ENCODE measurements at regions not wholly inside any gene's neighbourhood (a gene's known extent, or its start where the extent isn't known, plus 50 kb on each side); places are given as distances from the start of the nearest gene placed in this dataset.

- no peak for TF ChIP-seq FOXA1 (IDR thresholded peaks at IDR 0.05)
- TF ChIP-seq, protein P1, sequence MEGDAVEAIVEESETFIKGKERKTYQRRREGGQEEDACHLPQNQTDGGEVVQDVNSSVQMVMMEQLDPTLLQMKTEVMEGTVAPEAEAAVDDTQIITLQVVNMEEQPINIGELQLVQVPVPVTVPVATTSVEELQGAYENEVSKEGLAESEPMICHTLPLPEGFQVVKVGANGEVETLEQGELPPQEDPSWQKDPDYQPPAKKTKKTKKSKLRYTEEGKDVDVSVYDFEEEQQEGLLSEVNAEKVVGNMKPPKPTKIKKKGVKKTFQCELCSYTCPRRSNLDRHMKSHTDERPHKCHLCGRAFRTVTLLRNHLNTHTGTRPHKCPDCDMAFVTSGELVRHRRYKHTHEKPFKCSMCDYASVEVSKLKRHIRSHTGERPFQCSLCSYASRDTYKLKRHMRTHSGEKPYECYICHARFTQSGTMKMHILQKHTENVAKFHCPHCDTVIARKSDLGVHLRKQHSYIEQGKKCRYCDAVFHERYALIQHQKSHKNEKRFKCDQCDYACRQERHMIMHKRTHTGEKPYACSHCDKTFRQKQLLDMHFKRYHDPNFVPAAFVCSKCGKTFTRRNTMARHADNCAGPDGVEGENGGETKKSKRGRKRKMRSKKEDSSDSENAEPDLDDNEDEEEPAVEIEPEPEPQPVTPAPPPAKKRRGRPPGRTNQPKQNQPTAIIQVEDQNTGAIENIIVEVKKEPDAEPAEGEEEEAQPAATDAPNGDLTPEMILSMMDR (IDR thresholded peaks at IDR 0.05; ENCODE audit: low read depth, low read length, missing input control): no peak
Observed at GRCh38 chr20:40963505-40963845, 65.1 kb upstream of the TOP1 start.
